Panc1 (cell line): ENCODE measurements at regions not wholly inside any gene's neighbourhood (a gene's known extent, or its start where the extent isn't known, plus 50 kb on each side); places are given as distances from the start of the nearest gene placed in this dataset.

Experiments used
- CTCF ChIP-seq: fragments of 450-650 bp; IDR thresholded peaks from 2 replicates; pipeline ENCODE4 v1.5.1; 2017; ENCODE audit warnings: mild to moderate bottlenecking
- POLR2AphosphoS5 ChIP-seq: IDR thresholded peaks from 2 replicates; pipeline ENCODE4 v1.6.1; 2012; ENCODE audit warnings: mild to moderate bottlenecking, low read depth, low read length, moderate library complexity
- REST ChIP-seq, 2 experiments: IDR thresholded peaks; 2 replicates each; pipeline ENCODE4 v1.6.1; 2011 to 2012; ENCODE audit warnings: low read depth in 2 of 2, control low read depth in 1 of 2, low read length in 1 of 2, mild to moderate bottlenecking in 1 of 2, moderate library complexity in 1 of 2; ENCODE audit not compliant: insufficient read depth in 1 of 2
- SIN3A ChIP-seq: IDR thresholded peaks from 2 replicates; pipeline ENCODE4 v1.6.1; 2012; ENCODE audit warnings: low read depth, mild to moderate bottlenecking, low read length, moderate library complexity, borderline replicate concordance; ENCODE audit not compliant: insufficient read depth
- TCF7L2 ChIP-seq: IDR thresholded peaks from 2 replicates; pipeline ENCODE4 v1.6.1; 2011; ENCODE audit warnings: mild to moderate bottlenecking, low read depth, low read length, inconsistent platforms

GRCh38 chr2:67579806-67580205 is 182.7 kb downstream of the ETAA1 start:
- TF ChIP-seq REST (IDR thresholded peaks at IDR 0.05; ENCODE audit: insufficient read depth in 1 of 2, low read depth in 2 of 2, low read length in 1 of 2) (no peak), CTCF (no peak), TCF7L2 (no peak), SIN3A (no peak), POLR2AphosphoS5 (no peak)
